ENCODE measurements at regions not wholly inside any gene's neighbourhood (a gene's known extent, or its start where the extent isn't known, plus 50 kb on each side); places are given as distances from the start of the nearest gene placed in this dataset.
A peak's percentile ranks its signal among the peaks of the same experiment; 100 is the strongest.

- Histone ChIP-seq H3K27ac (ENCODE audit: extremely low read depth, low read depth, low read length) (no peak overlapping the region), H3K36me3 (ENCODE audit: control insufficient read depth in 2 of 2, insufficient read depth in 1 of 2, low read length in 2 of 2) (no peaks in the 10 kb centered on the region), H3K9me3 (ENCODE audit: control insufficient read depth, insufficient read depth, low read depth, low read length) (no peaks in the 10 kb centered on the region), H3K4me1 (ENCODE audit: control insufficient read depth, insufficient read depth, low read length) (no peaks in the 10 kb centered on the region), H3K4me3 (ENCODE audit: low read depth, low read length) (no peak overlapping the region)
- POLR2A ChIA-PET, result no interaction called here
- CTCF ChIA-PET, result interaction anchor here (0.6 kb wide), 2 partner anchors 26 to 56 kb away, joined by 3 read pairs; no protein-coding TSS in a partner anchor
- TF ChIP-seq BCL6B (tag by site-specific recombination; IDR thresholded peaks at IDR 0.05), result no peak
- no peak for TF ChIP-seq ZNF350 (tag by site-specific recombination; IDR thresholded peaks at IDR 0.05)
- no peak for TF ChIP-seq ZSCAN16 (tag by site-specific recombination; IDR thresholded peaks at IDR 0.05)
These were observed 315.7 kb upstream of the NT5E start for GRCh38 chr6:85134172-85134571.

- ChIA-PET POLR2A (no interaction called here), CTCF (interaction anchor here (1.2 kb wide), 1 partner anchor 192 kb away, joined by 4 read pairs; no protein-coding TSS in a partner anchor)
- Histone ChIP-seq H3K27ac (ENCODE audit: extremely low read depth, low read depth, low read length) (no peak overlapping the region), H3K4me3 (ENCODE audit: low read depth, low read length) (no peak overlapping the region), H3K36me3 (ENCODE audit: control insufficient read depth in 2 of 2, insufficient read depth in 1 of 2, low read length in 2 of 2) (no peaks in the 10 kb centered on the region), H3K9me3 (ENCODE audit: control insufficient read depth, insufficient read depth, low read depth, low read length) (no peaks in the 10 kb centered on the region), H3K4me1 (ENCODE audit: control insufficient read depth, insufficient read depth, low read length) (no peaks in the 10 kb centered on the region)
- TF ChIP-seq PATZ1 (tag by site-specific recombination; IDR thresholded peaks at IDR 0.05) (no peak), ZNF433 (tag by site-specific recombination; IDR thresholded peaks at IDR 0.05; ENCODE audit: low read depth) (no peak), ZNF776 (tag by site-specific recombination; IDR thresholded peaks at IDR 0.05; ENCODE audit: borderline replicate concordance) (no peak)
These were observed 317.8 kb upstream of the NT5E start for GRCh38 chr6:85132091-85132490.

GRCh38 chr6:85130743-85131142 is 319.1 kb upstream of the NT5E start:
- no peaks in the 10 kb centered on the region; the same call in 1 of the 2 replicates for H3K4me1 ChIP-seq (ENCODE audit: control insufficient read depth, insufficient read depth, low read length)
- H3K4me3 ChIP-seq (ENCODE audit: low read depth, low read length), result no peak overlapping the region
- H3K27ac ChIP-seq (ENCODE audit: extremely low read depth, low read depth, low read length), result no peak overlapping the region
- H3K9me3 ChIP-seq (ENCODE audit: control insufficient read depth, insufficient read depth, low read depth, low read length), result no peaks in the 10 kb centered on the region
- peak; percentile 68; the same call in 1 of the 2 replicates for TF ChIP-seq ZNF548 (tag by site-specific recombination; IDR thresholded peaks at IDR 0.05)
- no peak for TF ChIP-seq ZNF843 (tag by site-specific recombination; IDR thresholded peaks at IDR 0.05)
- TF ChIP-seq SALL2 (tag by site-specific recombination; IDR thresholded peaks at IDR 0.05; ENCODE audit: borderline replicate concordance), result no peak
- no peak for TF ChIP-seq GLI4 (tag by site-specific recombination; IDR thresholded peaks at IDR 0.05)
- TF ChIP-seq ZNF514 (tag by site-specific recombination; IDR thresholded peaks at IDR 0.05), result no peak
- TF ChIP-seq ZNF677 (tag by site-specific recombination; IDR thresholded peaks at IDR 0.05), result no peak
- TF ChIP-seq ZNF48 (tag by site-specific recombination; IDR thresholded peaks at IDR 0.05), result no peak
- POLR2A ChIA-PET, result no interaction called here
- CTCF ChIA-PET, result interaction anchor here (0.7 kb wide), 1 partner anchor 525 kb away, joined by 4 read pairs; no protein-coding TSS in a partner anchor
- H3K36me3 ChIP-seq (ENCODE audit: control insufficient read depth in 2 of 2, insufficient read depth in 1 of 2, low read length in 2 of 2), result no peaks in the 10 kb centered on the region

GRCh38 chr6:85129881-85130280 is 320.0 kb upstream of the NT5E start:
- no peaks in the 10 kb centered on the region for H3K36me3 ChIP-seq (ENCODE audit: control insufficient read depth in 2 of 2, insufficient read depth in 1 of 2, low read length in 2 of 2)
- ChIA-PET CTCF (interaction anchor here (0.7 to 1.1 kb wide), 4 partner anchors 11 to 701 kb away, joined by 3 to 5 read pairs (median 3); no protein-coding TSS in a partner anchor), POLR2A (no interaction called here)
- no peak overlapping the region for H3K27ac ChIP-seq (ENCODE audit: extremely low read depth, low read depth, low read length)
- no peak for TF ChIP-seq SP3 (tag by site-specific recombination; IDR thresholded peaks at IDR 0.05)
- TF ChIP-seq ZNF621 (tag by site-specific recombination; IDR thresholded peaks at IDR 0.05), result no peak
- TF ChIP-seq ZNF169 (tag by site-specific recombination; IDR thresholded peaks at IDR 0.05), result no peak
- no peak for TF ChIP-seq ZNF404 (tag by site-specific recombination; IDR thresholded peaks at IDR 0.05)
- no peaks in the 10 kb centered on the region for H3K9me3 ChIP-seq (ENCODE audit: control insufficient read depth, insufficient read depth, low read depth, low read length)
- H3K4me1 ChIP-seq (ENCODE audit: control insufficient read depth, insufficient read depth, low read length), result no peaks in the 10 kb centered on the region; the same call in 1 of the 2 replicates
- H3K4me3 ChIP-seq (ENCODE audit: low read depth, low read length), result no peak overlapping the region
